ENCODE measurements at regions not wholly inside any gene's neighbourhood (a gene's known extent, or its start where the extent isn't known, plus 50 kb on each side); places are given as distances from the start of the nearest gene placed in this dataset.

DNA sequence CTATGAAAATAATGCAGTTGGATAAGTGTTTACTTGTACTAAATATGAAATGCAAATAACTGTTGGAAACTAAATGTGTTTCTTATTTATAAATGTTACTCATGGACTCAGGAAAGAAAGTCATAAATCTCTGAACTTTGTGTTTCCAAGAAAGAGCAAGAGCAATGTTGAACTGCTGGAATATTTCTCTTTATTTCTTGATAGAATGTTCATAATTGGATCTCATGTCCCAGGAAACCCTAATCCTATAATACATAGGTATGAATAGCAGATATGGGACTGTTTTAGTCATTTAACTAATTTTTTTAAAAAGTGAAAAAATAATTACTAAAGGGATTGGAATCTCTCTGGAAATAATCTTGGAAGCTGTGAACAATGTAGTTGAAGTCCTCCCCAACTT is 245.0 kb upstream of the ACTBL2 start:
- TF ChIP-seq CTCF (IDR thresholded peaks at IDR 0.05; ENCODE audit: borderline replicate concordance, extremely low read depth, low read length, poor library complexity, severe bottlenecking), result no peak
- TF ChIP-seq EZH2 (IDR thresholded peaks at IDR 0.05; ENCODE audit: borderline replicate concordance, low read depth, low read length, severe bottlenecking), result no peak
